GM06990 (cell line): ENCODE measurements at regions not wholly inside any gene's neighbourhood (a gene's known extent, or its start where the extent isn't known, plus 50 kb on each side); places are given as distances from the start of the nearest gene placed in this dataset.
"Not testable (repeated sequence)": the region's sequence is repeated elsewhere in the genome, so short reads cannot be mapped to it uniquely, and the experiment has no call there.

Source experiments
- DNase-seq: peaks from one replicate; pipeline ENCODE4 v3.0.0-alpha.2; 2011; ENCODE audit not compliant: insufficient read length; ENCODE audit errors: extremely low read depth
- H3K27me3 ChIP-seq: replicated peaks from 2 replicates; pipeline ENCODE4 v1.6.0; 2011; ENCODE audit warnings: low read length; ENCODE audit not compliant: control insufficient read depth, insufficient read depth
- H3K36me3 ChIP-seq: 2 replicates; pipeline ENCODE4 v1.5.1; 2011; ENCODE audit warnings: low read length; ENCODE audit not compliant: control insufficient read depth, insufficient read depth
- H3K4me3 ChIP-seq: replicated peaks from 2 replicates; pipeline ENCODE4 v1.5.1; 2011; ENCODE audit warnings: low read depth, mild to moderate bottlenecking, control low read depth, low read length
- CTCF ChIP-seq: IDR thresholded peaks from 2 replicates; pipeline ENCODE4 v1.5.1; 2011; ENCODE audit warnings: low read length, control low read depth, mild to moderate bottlenecking, inconsistent platforms; ENCODE audit not compliant: insufficient read depth, poor library complexity, severe bottlenecking

GRCh38 chr2:242085941-242086621 is 216.6 kb downstream of the RTP5 start:
- peak; percentile 8 for TF ChIP-seq CTCF
- peak; percentile 29 for DNase-seq
- H3K4me3 ChIP-seq: peak overlapping the region; percentile 7

GRCh38 chr2:242088044-242088443 is 218.5 kb downstream of the RTP5 start:
- not testable (repeated sequence) for H3K36me3 ChIP-seq, H3K27me3 ChIP-seq, DNase-seq
- H3K4me3 ChIP-seq: peak overlapping the region; percentile 56

More at GRCh38 chr2:242085941-242086621, 216.6 kb downstream of the RTP5 start:
- Histone ChIP-seq H3K36me3 (no peaks in the 10 kb centered on the region), H3K27me3 (no peaks in the 10 kb centered on the region)

- Histone ChIP-seq H3K36me3 (no peaks in the 10 kb centered on the region), H3K4me3 (peak overlapping the region; percentile 81), H3K27me3 (no peaks in the 10 kb centered on the region)
- peak; percentile 91 for DNase-seq
- no peak for TF ChIP-seq CTCF
Measured at GRCh38 chr2:242088471-242089212, 219.1 kb downstream of the RTP5 start.

- not testable (repeated sequence) for H3K36me3 ChIP-seq, H3K27me3 ChIP-seq, DNase-seq
- peak overlapping the region; percentile 81 for H3K4me3 ChIP-seq
Measured at GRCh38 chr2:242089213-242089549, 219.7 kb downstream of the RTP5 start.

GRCh38 chr2:242097278-242097677 is 227.7 kb downstream of the RTP5 start:
- not testable (repeated sequence) for DNase-seq, H3K27me3 ChIP-seq, H3K4me3 ChIP-seq, H3K36me3 ChIP-seq

GRCh38 chr2:242098034-242098433 is 228.5 kb downstream of the RTP5 start:
- no peaks in the 10 kb centered on the region for H3K36me3 ChIP-seq
- no peak for TF ChIP-seq CTCF

GRCh38 chr2:242098445-242099128 is 229.1 kb downstream of the RTP5 start:
- H3K36me3 ChIP-seq: no peaks in the 10 kb centered on the region
- DNase-seq: no peak
- no peaks in the 10 kb centered on the region for H3K27me3 ChIP-seq
- TF ChIP-seq CTCF: no peak
- no peak overlapping the region for H3K4me3 ChIP-seq

More at GRCh38 chr2:242098034-242098433, 228.5 kb downstream of the RTP5 start:
- Histone ChIP-seq H3K27me3 (no peaks in the 10 kb centered on the region), H3K4me3 (no peak overlapping the region)
- no peak for DNase-seq

GRCh38 chr2:242103093-242103492 is 233.6 kb downstream of the RTP5 start:
- DNase-seq, H3K4me3 ChIP-seq, H3K27me3 ChIP-seq, H3K36me3 ChIP-seq: not testable (repeated sequence)

GRCh38 chr2:242104202-242104956 is 234.8 kb downstream of the RTP5 start:
- H3K36me3 ChIP-seq, H3K4me3 ChIP-seq, DNase-seq, H3K27me3 ChIP-seq: not testable (repeated sequence)
